Esophagus muscularis mucosa (tissue), 4 donors: ENCODE measurements at regions not wholly inside any gene's neighbourhood (a gene's known extent, or its start where the extent isn't known, plus 50 kb on each side); places are given as distances from the start of the nearest gene placed in this dataset.

ENCODE experiments used
- EP300 ChIP-seq: sonication (generic); formaldehyde crosslinking; IDR thresholded peaks from one replicate; pipeline ENCODE4 v1.6.1; 2017; ENCODE audit warnings: antibody characterized with exemption
- POLR2A ChIP-seq: fragments of 450-650 bp; IDR thresholded peaks from one replicate; pipeline ENCODE4 v1.6.1; 2017; ENCODE audit warnings: antibody characterized with exemption, moderate library complexity, mild to moderate bottlenecking, low read depth
- POLR2AphosphoS5 ChIP-seq, 2 donors: sonication (generic); formaldehyde crosslinking; IDR thresholded peaks; one replicate each; pipeline ENCODE4 v1.6.1; 2017; ENCODE audit warnings: antibody characterized with exemption in 2 of 2
- TF ChIP-seq, protein P1 (sequence below), 3 experiments: fragments of 200-600 bp in 2 of 3; fragments of 450-650 bp in 1 of 3; sonication (generic) in 2 of 3; IDR thresholded peaks; one replicate each; pipeline ENCODE4 v1.5.1; 2017 to 2019; ENCODE audit warnings: antibody characterized with exemption in 3 of 3, mild to moderate bottlenecking in 2 of 3, moderate library complexity in 1 of 3

DNA sequence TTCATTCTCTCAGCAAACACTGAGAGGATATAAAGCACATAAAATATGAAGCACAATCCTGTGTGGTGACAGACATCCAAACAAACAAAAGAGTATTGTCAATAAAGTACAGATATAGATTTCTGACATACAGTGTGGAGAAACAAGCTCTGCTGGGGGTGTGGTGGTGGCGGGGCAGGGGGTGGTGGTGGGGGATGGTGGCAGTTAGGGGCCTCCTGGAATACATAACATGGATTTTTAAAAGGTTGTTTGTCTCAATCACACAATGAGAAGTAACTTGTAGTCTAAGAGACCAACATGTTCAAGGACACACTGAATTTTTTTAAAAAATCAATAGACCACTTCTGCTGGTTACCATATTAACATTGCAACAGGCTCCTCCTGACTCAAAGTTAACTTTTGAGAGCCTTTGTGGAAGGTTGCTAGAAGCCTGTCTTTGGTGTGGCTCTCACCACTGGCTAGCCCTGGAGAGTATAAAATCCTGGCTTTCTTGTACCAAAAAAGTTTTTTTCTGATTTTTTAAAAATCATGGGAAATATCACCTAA lies 1197.4 kb downstream of the SUCLG1 start:
- TF ChIP-seq, protein P1, sequence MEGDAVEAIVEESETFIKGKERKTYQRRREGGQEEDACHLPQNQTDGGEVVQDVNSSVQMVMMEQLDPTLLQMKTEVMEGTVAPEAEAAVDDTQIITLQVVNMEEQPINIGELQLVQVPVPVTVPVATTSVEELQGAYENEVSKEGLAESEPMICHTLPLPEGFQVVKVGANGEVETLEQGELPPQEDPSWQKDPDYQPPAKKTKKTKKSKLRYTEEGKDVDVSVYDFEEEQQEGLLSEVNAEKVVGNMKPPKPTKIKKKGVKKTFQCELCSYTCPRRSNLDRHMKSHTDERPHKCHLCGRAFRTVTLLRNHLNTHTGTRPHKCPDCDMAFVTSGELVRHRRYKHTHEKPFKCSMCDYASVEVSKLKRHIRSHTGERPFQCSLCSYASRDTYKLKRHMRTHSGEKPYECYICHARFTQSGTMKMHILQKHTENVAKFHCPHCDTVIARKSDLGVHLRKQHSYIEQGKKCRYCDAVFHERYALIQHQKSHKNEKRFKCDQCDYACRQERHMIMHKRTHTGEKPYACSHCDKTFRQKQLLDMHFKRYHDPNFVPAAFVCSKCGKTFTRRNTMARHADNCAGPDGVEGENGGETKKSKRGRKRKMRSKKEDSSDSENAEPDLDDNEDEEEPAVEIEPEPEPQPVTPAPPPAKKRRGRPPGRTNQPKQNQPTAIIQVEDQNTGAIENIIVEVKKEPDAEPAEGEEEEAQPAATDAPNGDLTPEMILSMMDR (IDR thresholded peaks at IDR 0.05), result no peak
- no peak for TF ChIP-seq POLR2AphosphoS5 (IDR thresholded peaks at IDR 0.05)
- no peak for TF ChIP-seq POLR2A
- no peak for TF ChIP-seq EP300
